GM18502 (cell line): ENCODE measurements at regions not wholly inside any gene's neighbourhood (a gene's known extent, or its start where the extent isn't known, plus 50 kb on each side); places are given as distances from the start of the nearest gene placed in this dataset.

Source experiments
- ATAC-seq: cut with Tn5 transposase; IDR thresholded peaks from one replicate; pipeline ENCODE4 v1.9.1; 2021; ENCODE audit warnings: mild to moderate bottlenecking; ENCODE audit not compliant: unreplicated experiment, poor library complexity

GRCh38 chr5:173530547-173530946, 85.9 kb downstream of the BOD1 start:
- ATAC-seq: no peak

- no peak for ATAC-seq
These were observed 86.6 kb downstream of the BOD1 start for GRCh38 chr5:173529861-173530260.

GRCh38 chr5:173527671-173528070, 88.8 kb downstream of the BOD1 start:
- ATAC-seq: no peak

GRCh38 chr5:173524136-173524535, 92.3 kb downstream of the BOD1 start:
- no peak for ATAC-seq

GRCh38 chr5:173523388-173523787, 93.1 kb downstream of the BOD1 start:
- ATAC-seq: no peak

- no peak for ATAC-seq
These were observed 93.9 kb downstream of the BOD1 start for GRCh38 chr5:173522518-173522917.

- no peak for ATAC-seq
These were observed 97.6 kb downstream of the BOD1 start for GRCh38 chr5:173518856-173519255.

- no peak for ATAC-seq
These were observed 98.8 kb downstream of the BOD1 start for GRCh38 chr5:173517648-173518047.

- ATAC-seq: no peak
These were observed 100.9 kb downstream of the BOD1 start for GRCh38 chr5:173515526-173515925.

- ATAC-seq: no peak
These were observed 101.8 kb downstream of the BOD1 start for GRCh38 chr5:173514661-173515060.

- no peak for ATAC-seq
These were observed 102.9 kb downstream of the BOD1 start for GRCh38 chr5:173513521-173513991.

GRCh38 chr5:173512637-173513435, 103.6 kb downstream of the BOD1 start:
- ATAC-seq: no peak

- no peak for ATAC-seq
These were observed 107.4 kb downstream of the BOD1 start for GRCh38 chr5:173509060-173509459.

- ATAC-seq: no peak
These were observed 109.3 kb downstream of the BOD1 start for GRCh38 chr5:173507171-173507570.

- no peak for ATAC-seq
These were observed 110.8 kb downstream of the BOD1 start for GRCh38 chr5:173505634-173506033.

- ATAC-seq: no peak
These were observed 114.5 kb downstream of the BOD1 start for GRCh38 chr5:173501922-173502321.

GRCh38 chr5:173501271-173501670, 115.2 kb downstream of the BOD1 start:
- ATAC-seq: no peak

- ATAC-seq: no peak
These were observed 116.3 kb downstream of the BOD1 start for GRCh38 chr5:173500213-173500560.

GRCh38 chr5:173499471-173500212, 116.8 kb downstream of the BOD1 start:
- no peak for ATAC-seq

GRCh38 chr5:173498739-173499470, 117.5 kb downstream of the BOD1 start:
- ATAC-seq: no peak

- no peak for ATAC-seq
These were observed 118.2 kb downstream of the BOD1 start for GRCh38 chr5:173498286-173498685.
